ENCODE measurements at regions not wholly inside any gene's neighbourhood (a gene's known extent, or its start where the extent isn't known, plus 50 kb on each side); places are given as distances from the start of the nearest gene placed in this dataset.
"Not testable (repeated sequence)": the region's sequence is repeated elsewhere in the genome, so short reads cannot be mapped to it uniquely, and the experiment has no call there.

DNA sequence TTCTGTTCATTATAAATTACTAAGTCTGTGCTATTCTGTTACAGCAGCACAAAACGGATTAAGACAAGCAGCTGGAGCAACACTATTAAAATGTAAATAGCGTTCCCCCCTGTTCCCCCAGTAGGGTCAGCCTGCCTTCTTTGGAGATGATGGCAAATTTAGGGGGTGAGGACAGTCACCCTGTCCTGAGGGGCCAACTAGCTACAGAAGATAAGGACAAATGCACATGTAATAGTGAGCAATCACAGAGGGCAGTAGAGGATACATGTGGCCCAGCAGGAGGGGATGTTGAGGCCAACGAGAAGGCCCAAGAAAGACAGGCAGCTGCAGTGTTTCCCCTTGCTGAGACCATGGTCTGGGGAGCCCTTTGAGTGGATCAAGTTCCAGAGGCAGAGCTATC lies 266.7 kb upstream of the CDYL start:
- no peak for DNase-seq (ENCODE audit: low read depth in 2 of 2)

DNA sequence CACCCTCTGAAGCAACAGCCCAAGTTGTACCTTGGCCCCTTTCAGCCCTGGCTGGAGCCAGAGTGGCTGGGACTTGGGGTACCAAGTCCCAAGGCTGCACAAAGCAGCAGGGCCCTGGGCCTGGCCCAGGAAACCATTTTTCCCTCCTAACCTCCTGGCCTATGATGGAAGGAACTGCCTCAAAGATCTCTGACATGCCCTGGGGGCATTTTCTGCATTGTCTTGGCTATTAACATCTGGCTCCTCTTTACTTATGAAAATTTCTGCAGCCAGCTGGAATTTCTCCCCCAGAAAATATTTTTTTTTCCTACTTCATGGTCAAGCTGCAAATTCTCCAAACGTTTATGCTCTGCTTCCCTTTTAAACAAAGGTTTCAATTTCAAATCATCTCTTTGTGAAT lies 269.4 kb upstream of the CDYL start:
- no peak for DNase-seq (ENCODE audit: low read depth in 2 of 2)

GRCh38 chr6:4506223-4506622 lies 270.0 kb upstream of the CDYL start:
- no peak for DNase-seq (ENCODE audit: low read depth in 2 of 2)

DNA sequence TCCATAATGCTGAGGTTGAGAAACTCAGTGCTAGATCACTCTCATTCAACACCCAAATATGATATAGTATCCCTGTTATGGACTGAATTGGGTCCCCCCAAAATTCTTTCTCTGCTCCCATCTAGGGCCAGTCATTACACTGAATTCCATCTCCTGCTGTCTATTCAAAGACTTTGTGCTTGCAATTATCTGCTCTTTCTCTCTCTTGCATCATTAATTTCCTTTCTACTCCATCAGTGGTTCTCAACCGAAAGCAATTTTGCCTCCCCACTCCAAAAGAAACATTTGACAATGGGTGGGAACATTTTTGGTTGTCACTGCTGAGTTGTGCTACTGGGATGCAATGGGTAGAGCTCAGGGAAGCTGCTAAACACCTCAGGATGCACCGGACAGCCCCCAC lies 271.5 kb upstream of the CDYL start:
- no peak for DNase-seq (ENCODE audit: low read depth in 2 of 2)

GRCh38 chr6:4503700-4504099 lies 272.5 kb upstream of the CDYL start:
- no peak for DNase-seq (ENCODE audit: low read depth in 2 of 2)

DNA sequence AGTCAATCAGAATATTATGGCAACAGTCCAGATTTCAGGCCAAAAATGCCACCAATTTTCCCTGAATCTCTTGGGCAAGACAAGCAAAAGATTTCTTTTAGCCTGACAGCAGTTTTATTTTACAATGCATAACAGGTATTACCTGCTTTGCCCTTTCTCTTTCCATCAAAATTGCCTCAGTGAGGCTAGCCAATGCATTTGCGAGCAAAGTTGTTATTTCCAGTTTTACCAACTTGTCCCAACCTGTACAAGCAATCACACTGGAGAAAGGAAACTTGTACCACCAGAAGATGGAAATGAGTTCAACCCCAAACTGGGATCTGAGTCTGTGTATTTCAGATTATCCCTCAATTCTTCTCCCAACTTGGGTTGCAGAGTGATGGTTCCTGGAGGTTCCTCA lies 279.9 kb upstream of the CDYL start:
- no peak for DNase-seq (ENCODE audit: low read depth in 2 of 2)

DNA sequence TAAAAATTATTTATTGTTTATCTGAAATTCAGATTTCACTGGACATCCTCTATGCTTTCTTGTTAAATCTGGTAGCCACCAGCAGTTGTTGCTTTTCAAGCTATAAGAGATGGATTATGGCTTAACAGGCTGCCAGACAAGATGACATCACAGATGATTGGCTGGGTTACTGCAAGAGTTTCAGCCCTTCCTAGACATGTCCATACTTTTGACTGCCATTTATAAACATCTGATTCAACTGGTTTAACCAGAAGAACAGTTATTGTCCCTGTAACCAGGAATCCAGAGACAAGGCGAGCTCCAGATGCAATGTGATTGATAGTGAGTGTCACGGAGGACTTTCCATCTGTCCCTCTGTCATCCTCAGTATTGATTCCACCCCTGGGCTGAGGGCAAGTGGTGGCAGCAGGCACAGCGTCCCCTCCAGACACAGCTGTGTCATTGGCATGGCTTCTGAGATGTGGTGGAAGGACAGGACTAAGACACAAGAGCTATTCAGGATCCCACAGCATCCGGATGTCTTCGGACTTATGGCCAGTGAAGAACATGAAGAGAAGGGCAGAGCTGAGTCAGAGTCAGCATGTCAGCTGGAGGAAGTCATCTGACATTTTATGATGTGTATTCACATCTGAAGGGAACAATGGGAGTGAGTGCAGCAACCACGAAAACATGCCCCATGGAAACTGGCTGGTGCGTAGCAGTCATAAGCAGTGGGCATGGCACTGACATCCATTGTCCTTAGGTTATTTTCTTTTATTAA lies 284.5 kb upstream of the CDYL start:
- DNase-seq (ENCODE audit: low read depth in 2 of 2): peak; percentile 66 to 91

- no peak for DNase-seq (ENCODE audit: low read depth in 2 of 2)
Measured at GRCh38 chr6:4489538-4489937, 286.7 kb upstream of the CDYL start.

GRCh38 chr6:4488389-4488788 lies 287.8 kb upstream of the CDYL start:
- DNase-seq (ENCODE audit: low read depth in 2 of 2): no peak

DNA sequence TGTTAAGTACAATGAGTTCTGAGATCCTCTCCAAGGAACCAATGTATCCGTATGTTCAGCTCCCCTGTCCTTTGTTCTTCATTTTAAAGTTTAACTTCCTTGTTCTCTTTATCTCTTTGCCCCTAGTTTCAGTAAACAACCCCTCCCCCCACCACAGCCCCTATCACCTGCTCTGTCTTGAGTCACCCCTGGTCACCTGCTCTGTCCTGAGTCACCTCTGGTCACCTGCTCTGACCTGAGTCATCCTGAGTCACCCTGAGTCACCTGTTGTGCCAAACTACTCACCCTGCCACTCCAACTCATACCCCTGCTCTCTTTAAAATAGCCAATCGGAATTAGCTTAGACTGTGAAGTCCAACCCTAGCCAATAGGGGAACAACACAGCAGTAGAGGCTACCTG lies 288.7 kb upstream of the CDYL start:
- no peak for DNase-seq (ENCODE audit: low read depth in 2 of 2)

GRCh38 chr6:4486568-4487315 lies 289.5 kb upstream of the CDYL start:
- no peak for DNase-seq (ENCODE audit: low read depth in 2 of 2)

GRCh38 chr6:4485735-4486134 lies 290.5 kb upstream of the CDYL start:
- no peak for DNase-seq (ENCODE audit: low read depth in 2 of 2)

GRCh38 chr6:4482461-4482860 lies 293.7 kb upstream of the CDYL start:
- DNase-seq (ENCODE audit: low read depth in 2 of 2): no peak

DNA sequence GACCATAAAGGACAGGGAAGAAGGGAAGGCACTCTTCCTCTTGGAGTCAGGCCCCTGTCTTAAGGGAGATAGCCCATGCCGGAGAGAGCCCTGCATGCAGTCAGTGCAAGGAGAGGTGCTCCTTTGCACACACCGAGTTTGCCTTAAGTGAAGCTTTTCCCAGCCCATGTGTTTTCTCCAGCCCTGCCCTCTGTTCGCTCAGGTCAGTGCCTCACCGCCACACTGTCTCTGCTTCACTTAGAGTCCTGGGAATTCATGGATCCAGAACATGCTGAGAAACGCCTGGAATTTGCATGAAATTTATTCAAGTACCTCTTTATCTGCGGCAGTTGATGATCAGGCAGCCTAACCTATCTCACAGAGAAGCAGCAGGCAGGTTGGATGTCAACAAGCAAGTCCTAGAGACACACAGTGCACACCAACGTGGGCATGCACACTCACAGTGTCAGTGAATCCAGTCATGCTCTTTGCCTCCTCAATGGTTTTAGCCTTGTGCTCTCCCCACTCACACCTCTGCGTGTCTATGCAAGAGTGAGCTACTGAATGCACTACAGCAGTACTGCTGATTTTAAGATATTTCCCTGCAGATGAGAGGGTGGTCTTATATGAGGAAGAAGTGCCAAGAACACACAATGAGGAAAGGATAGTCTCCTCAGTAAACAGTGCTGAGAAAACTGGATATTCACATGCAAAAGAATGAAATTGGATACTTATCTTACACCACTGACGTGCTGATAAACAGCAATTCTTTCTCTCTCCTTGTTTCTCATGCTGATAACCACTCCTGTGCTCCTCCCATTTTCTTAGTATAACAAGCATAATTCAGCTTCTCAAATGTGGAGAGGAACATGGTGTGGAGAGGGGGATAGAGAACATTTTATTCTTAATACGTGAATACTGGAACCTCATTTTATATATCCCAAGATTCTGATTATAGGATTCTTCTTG lies 295.1 kb upstream of the CDYL start:
- no peak for DNase-seq (ENCODE audit: low read depth in 2 of 2)

DNA sequence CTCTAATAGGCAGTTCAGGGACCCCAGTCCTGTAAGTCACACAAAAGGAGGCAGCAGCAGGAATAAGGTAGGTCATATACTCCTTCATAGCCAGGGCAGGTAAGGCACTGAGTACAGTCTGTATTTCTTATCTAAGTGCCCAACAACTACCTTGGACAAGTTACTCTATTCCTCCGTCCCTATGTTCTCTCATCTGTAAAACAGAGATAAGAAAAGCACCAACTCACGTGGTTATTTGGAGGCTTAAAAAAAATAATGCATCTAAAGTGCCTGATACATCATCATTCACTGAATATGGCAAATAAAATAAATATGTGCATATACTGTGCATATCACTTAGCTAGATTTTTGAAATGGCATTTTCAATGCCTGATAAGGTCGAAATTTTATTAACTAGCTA lies 298.1 kb upstream of the CDYL start:
- DNase-seq (ENCODE audit: low read depth in 2 of 2): no peak

DNA sequence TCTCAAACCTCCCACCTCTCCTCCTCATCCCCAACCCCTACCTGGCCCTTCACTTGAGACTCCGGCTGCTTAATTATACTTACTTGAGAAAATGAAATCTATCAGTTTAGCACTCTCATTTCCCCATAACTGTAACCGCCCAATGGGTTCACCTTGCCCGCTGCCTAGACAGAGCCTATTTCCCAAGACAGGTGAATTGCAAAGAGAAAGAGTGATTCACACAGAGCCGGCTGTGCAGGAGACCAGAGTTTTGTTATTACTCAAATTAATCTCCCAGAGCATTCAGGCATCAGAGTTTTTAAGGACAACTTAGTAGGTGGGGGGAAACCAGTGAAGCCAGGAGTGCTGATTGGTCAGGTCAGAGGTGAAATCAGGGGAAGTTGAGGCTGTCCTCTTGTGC lies 301.4 kb upstream of the CDYL start:
- DNase-seq (ENCODE audit: low read depth in 2 of 2): no peak

GRCh38 chr6:4472969-4473642 lies 303.1 kb upstream of the CDYL start:
- no peak for DNase-seq (ENCODE audit: low read depth in 2 of 2)

DNA sequence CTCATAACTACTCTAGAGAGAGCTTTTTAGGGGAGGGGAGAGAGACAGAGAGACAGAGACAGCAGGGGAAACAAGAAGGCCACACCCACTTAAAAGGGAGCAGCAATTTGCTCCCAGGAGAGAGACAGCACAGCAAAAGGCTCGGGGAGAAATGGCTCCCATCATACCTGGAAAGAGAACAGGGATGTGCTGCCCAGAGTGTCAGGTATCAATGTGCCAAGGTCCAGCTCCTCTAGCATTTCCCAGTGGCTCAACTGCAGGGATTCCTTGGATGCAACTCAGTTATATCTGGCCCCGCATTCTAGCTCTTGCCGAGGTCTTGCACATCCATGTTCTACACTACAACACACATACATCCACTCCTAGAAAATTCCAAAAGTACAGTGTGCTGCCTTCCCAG lies 304.0 kb upstream of the CDYL start:
- DNase-seq (ENCODE audit: low read depth in 2 of 2): no peak

DNA sequence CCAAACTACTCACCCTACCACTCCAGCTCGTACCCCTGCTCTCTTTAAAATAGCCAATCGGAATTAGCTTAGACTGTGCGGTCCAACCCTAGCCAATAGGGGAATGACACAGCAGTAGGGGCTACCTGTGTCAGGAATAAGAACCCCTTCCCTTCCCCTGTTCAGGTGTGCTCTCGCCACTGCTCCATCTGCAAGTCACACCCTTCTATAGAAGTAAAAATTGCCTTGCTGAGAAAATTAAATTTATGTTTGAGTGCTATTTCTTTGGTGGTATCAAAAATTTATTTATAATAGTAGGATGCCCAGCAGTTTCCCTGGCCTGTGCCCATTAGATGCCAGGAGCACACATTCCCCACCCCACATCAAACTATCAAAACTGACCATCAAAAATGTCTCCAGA lies 304.7 kb upstream of the CDYL start:
- DNase-seq (ENCODE audit: low read depth in 2 of 2): not testable (repeated sequence)

DNA sequence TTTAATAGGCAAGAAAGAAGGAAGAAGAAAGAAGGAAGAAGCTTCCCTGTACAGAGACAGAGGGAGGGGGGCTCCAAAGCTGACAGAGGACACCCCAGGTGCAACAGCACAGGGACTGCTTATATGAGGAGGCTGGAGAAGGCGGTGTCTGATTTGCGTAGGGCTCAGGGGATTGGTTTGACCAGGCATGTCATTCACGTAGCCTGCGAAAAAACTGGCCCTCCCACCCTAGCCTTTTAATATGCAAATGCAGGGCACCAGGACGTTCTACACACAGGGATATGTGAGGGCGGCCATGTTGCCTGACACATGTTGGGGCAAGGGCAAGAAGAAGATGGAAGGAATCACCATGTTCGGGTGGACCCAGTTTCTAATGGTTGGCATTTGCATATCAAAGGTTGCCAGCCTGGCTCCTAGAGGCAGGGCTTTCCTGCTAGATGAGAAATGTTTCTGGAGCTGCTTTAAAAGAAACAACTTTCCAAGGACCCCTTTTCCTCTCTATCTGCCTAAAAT lies 305.4 kb upstream of the CDYL start:
- DNase-seq (ENCODE audit: low read depth in 2 of 2): no peak

DNA sequence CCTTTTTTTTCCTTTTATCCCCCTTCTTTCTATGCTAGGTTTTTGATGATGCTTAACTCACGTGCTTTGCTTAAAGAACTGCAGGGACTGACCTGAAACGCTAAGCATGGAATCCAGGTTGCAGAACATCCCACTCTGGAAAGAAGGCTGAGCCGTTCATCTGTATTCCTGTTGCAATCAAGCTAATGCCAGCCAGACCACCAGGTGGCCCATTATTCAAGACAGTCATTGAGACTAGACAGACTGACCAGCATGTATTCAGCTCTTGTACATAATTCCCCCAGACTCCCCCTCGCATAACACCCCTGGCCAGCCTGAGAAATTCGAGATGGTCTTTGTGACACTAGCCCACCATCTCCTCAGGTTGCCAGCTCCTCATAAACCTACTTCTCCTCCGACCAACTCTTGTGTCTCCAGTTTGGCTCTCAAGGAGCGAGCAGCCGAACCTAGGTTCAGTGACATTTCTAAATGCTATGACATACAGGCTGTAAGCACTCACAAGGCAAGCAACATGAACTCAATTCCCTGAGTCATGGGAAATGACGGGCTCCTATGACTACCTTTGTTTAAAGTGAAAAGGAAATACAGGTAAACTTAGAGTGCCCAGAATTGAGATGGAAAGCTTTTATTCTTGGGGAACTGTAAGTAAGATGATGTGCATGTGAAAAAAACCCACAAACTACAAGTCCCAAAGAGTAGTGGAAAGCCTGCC lies 309.3 kb upstream of the CDYL start:
- DNase-seq (ENCODE audit: low read depth in 2 of 2): peak; percentile 11 to 48

Data from dermis microvascular lymphatic vessel endothelial cell (primary cell).